Naive thymus-derived CD4-positive, alpha-beta T cell (primary cell): ENCODE measurements at regions not wholly inside any gene's neighbourhood (a gene's known extent, or its start where the extent isn't known, plus 50 kb on each side); places are given as distances from the start of the nearest gene placed in this dataset.

ENCODE experiments used
- ATAC-seq: fragments of 150-1000 bp; cut with Tn5 transposase; 2 replicates; pipeline ENCODE4 v1.10.0; 2021; ENCODE audit warnings: mild to moderate bottlenecking, moderate library complexity
- CTCF ChIA-PET: fragments of 350-600 bp; sonication (Branson Sonifier 250); formaldehyde crosslinking; loops from one replicate; lab custom pipeline; 2021; ENCODE audit warnings: antibody characterized with exemption; lab: Charles Lee
- POLR2A ChIA-PET: fragments of 350-600 bp; sonication (Branson Sonifier 250); formaldehyde crosslinking; loops from one replicate; lab custom pipeline; 2021; ENCODE audit warnings: antibody characterized with exemption, inconsistent platforms; lab: Charles Lee
- DNase-seq, 9 donors: peaks; one replicate each; pipeline versions ENCODE4 v3.0.0 to v3.0.0-alpha.2; 2020 to 2022; ENCODE audit warnings: mixed read lengths in 1 of 9
- H3K27ac ChIP-seq: one replicate; pipeline ENCODE4 v1.7.0; 2013; ENCODE audit warnings: mild to moderate bottlenecking, low read depth, low read length, moderate library complexity
- H3K27me3 ChIP-seq, 2 donors: one replicate each; pipeline ENCODE4 v1.7.0; 2013; ENCODE audit warnings: low read length in 2 of 2, mild to moderate bottlenecking in 2 of 2, moderate library complexity in 2 of 2; ENCODE audit not compliant: control insufficient read depth in 2 of 2, insufficient read depth in 2 of 2
- H3K36me3 ChIP-seq, 3 experiments: 1 replicate in 2 of 3; 2 replicates in 1 of 3; pipeline ENCODE4 v1.7.0; 2013; ENCODE audit warnings: low read length in 3 of 3, mild to moderate bottlenecking in 3 of 3, moderate library complexity in 1 of 3; ENCODE audit not compliant: insufficient read depth in 3 of 3, control insufficient read depth in 2 of 3
- H3K4me1 ChIP-seq, 2 donors: one replicate each; pipeline ENCODE4 v1.7.0; 2013; ENCODE audit warnings: low read length in 2 of 2, mild to moderate bottlenecking in 2 of 2, moderate library complexity in 1 of 2; ENCODE audit not compliant: control insufficient read depth in 2 of 2, insufficient read depth in 2 of 2
- H3K4me3 ChIP-seq: 2 replicates; pipeline ENCODE4 v1.7.0; 2013; ENCODE audit warnings: mild to moderate bottlenecking, low read length
- H3K9me3 ChIP-seq, 3 experiments: 1 replicate in 2 of 3; 2 replicates in 1 of 3; pipeline ENCODE4 v1.7.0; 2013; ENCODE audit warnings: low read length in 3 of 3; ENCODE audit not compliant: control insufficient read depth in 2 of 3
- H3K27ac Mint-ChIP-seq, 9 donors: one replicate each; pipeline ENCODE4 v1.8.0; 2020 to 2022; ENCODE audit warnings: mixed read lengths in 9 of 9, mild to moderate bottlenecking in 8 of 9, moderate library complexity in 5 of 9, inconsistent platforms in 2 of 9
- H3K27me3 Mint-ChIP-seq, 5 donors: one replicate each; pipeline ENCODE4 v1.8.0; 2021 to 2022; ENCODE audit warnings: mixed read lengths in 5 of 5, mild to moderate bottlenecking in 1 of 5
- H3K36me3 Mint-ChIP-seq, 5 donors: one replicate each; pipeline ENCODE4 v1.8.0; 2020 to 2022; ENCODE audit warnings: mixed read lengths in 5 of 5, mild to moderate bottlenecking in 3 of 5, inconsistent platforms in 1 of 5
- H3K4me1 Mint-ChIP-seq, 7 donors: one replicate each; pipeline ENCODE4 v1.8.0; 2020 to 2022; ENCODE audit warnings: mixed read lengths in 7 of 7, mild to moderate bottlenecking in 3 of 7, inconsistent platforms in 1 of 7
- H3K4me3 Mint-ChIP-seq, 10 donors: one replicate each; pipeline ENCODE4 v1.8.0; 2020 to 2022; ENCODE audit warnings: mild to moderate bottlenecking in 10 of 10, mixed read lengths in 10 of 10, moderate library complexity in 6 of 10, inconsistent platforms in 2 of 10
- H3K9me3 Mint-ChIP-seq, 11 donors: one replicate each; pipeline ENCODE4 v1.8.0; 2020 to 2022; ENCODE audit warnings: mixed read lengths in 11 of 11, mild to moderate bottlenecking in 4 of 11, inconsistent platforms in 1 of 11, moderate library complexity in 1 of 11
- intact Hi-C, 2 donors: fragments of 100-400 bp; cut with micrococcal nuclease; formaldehyde crosslinking; loops; one replicate each; pipeline ENCODE4 v1.15.1; 2023

- DNase-seq (no peak), ATAC-seq (no peak)
- Histone ChIP-seq H3K27ac (no peak overlapping the region), H3K4me3 (no peak overlapping the region), H3K4me1 (peaks cover 24 to 32% of the 10 kb centered on the region in 2 donors), H3K27me3 (no peaks in the 10 kb centered on the region), H3K36me3 (no peaks in the 10 kb centered on the region), H3K9me3 (no peaks in the 10 kb centered on the region)
- peaks cover 25 to 57% (median 51%) of the 10 kb centered on the region in 7 donors for H3K4me1 Mint-ChIP-seq
- intact Hi-C loops, result no loop called here
- POLR2A ChIA-PET, result interaction anchor here (0.6 to 1.1 kb wide), 4 partner anchors 14 to 159 kb away, joined by 3 to 5 read pairs (median 3); no protein-coding TSS in a partner anchor
- peak overlapping the region in 2 of 9 donors; percentile 29 to 49 for H3K27ac Mint-ChIP-seq
- H3K4me3 Mint-ChIP-seq, result no peak overlapping the region
- H3K36me3 Mint-ChIP-seq, result peaks cover 0 to 23% (median 0%) of the 10 kb centered on the region in 5 donors
- H3K27me3 Mint-ChIP-seq, result peaks cover 0 to 62% (median 0%) of the 10 kb centered on the region in 5 donors
- CTCF ChIA-PET, result no interaction called here
- H3K9me3 Mint-ChIP-seq, result peaks cover 0 to 5% (median 0%) of the 10 kb centered on the region in 11 donors
Observed at GRCh38 chr4:38503689-38504395, 160.2 kb upstream of the KLF3 start.

GRCh38 chr4:38504396-38504715 is 159.6 kb upstream of the KLF3 start:
- no peak overlapping the region for H3K4me3 ChIP-seq
- no peak overlapping the region for H3K27ac ChIP-seq
- H3K4me1 ChIP-seq, result peaks cover 29 to 38% of the 10 kb centered on the region in 2 donors
- ChIA-PET POLR2A (interaction anchor here (0.6 to 1.1 kb wide), 2 partner anchors 156 to 158 kb away, joined by 3 to 5 read pairs; no protein-coding TSS in a partner anchor), CTCF (no interaction called here)
- no peaks in the 10 kb centered on the region for H3K9me3 ChIP-seq
- no peaks in the 10 kb centered on the region for H3K36me3 ChIP-seq
- H3K36me3 Mint-ChIP-seq, result peaks cover 0 to 26% (median 0%) of the 10 kb centered on the region in 5 donors
- no peaks in the 10 kb centered on the region for H3K27me3 ChIP-seq
- H3K4me1 Mint-ChIP-seq, result peaks cover 29 to 62% (median 57%) of the 10 kb centered on the region in 7 donors
- ATAC-seq (no peak), DNase-seq (no peak)
- H3K9me3 Mint-ChIP-seq, result peaks cover 0 to 5% (median 0%) of the 10 kb centered on the region in 11 donors
- H3K27me3 Mint-ChIP-seq, result peaks cover 0 to 58% (median 0%) of the 10 kb centered on the region in 5 donors
- intact Hi-C loops, result no loop called here
- H3K27ac Mint-ChIP-seq, result no peak overlapping the region
- H3K4me3 Mint-ChIP-seq, result no peak overlapping the region

GRCh38 chr4:38509551-38509950 is 154.4 kb upstream of the KLF3 start:
- Mint-ChIP-seq H3K36me3 (peaks cover 15 to 63% (median 31%) of the 10 kb centered on the region in 5 donors), H3K9me3 (peaks cover 0 to 7% (median 0%) of the 10 kb centered on the region in 11 donors), H3K27ac (peak overlapping the region; percentile 71 to 97 (median 89)), H3K4me3 (peak overlapping the region; percentile 70 to 94 (median 89)), H3K4me1 (peaks cover 40 to 94% (median 90%) of the 10 kb centered on the region in 7 donors), H3K27me3 (peaks cover 0 to 51% (median 0%) of the 10 kb centered on the region in 5 donors)
- no peaks in the 10 kb centered on the region for H3K9me3 ChIP-seq
- CTCF ChIA-PET, result interaction anchor here (0.9 to 3.0 kb wide), 5 partner anchors 9 to 189 kb away, joined by 3 to 15 read pairs (median 4); no protein-coding TSS in a partner anchor
- no peaks in the 10 kb centered on the region for H3K36me3 ChIP-seq
- peak overlapping the region; percentile 74 for H3K27ac ChIP-seq
- DNase-seq, result peak in 8 of 9 donors; percentile 30 to 83 (median 76)
- peaks cover 60 to 64% of the 10 kb centered on the region in 2 donors for H3K4me1 ChIP-seq
- ATAC-seq, result peak; percentile 94
- no peaks in the 10 kb centered on the region for H3K27me3 ChIP-seq
- intact Hi-C loops, result loop anchor here (1.0 to 5.0 kb wide), 13 partner anchors 15 to 377 kb away; no protein-coding TSS in a partner anchor
- H3K4me3 ChIP-seq, result peak overlapping the region; percentile 61
- POLR2A ChIA-PET, result interaction anchor here (0.5 to 5.4 kb wide), 23 partner anchors 9 to 190 kb away, joined by 3 to 44 read pairs (median 4); no protein-coding TSS in a partner anchor

GRCh38 chr4:38510201-38510600 is 153.8 kb upstream of the KLF3 start:
- Mint-ChIP-seq H3K9me3 (peaks cover 0 to 7% (median 0%) of the 10 kb centered on the region in 11 donors), H3K27ac (peak overlapping the region; percentile 71 to 97 (median 89)), H3K27me3 (peaks cover 0 to 48% (median 0%) of the 10 kb centered on the region in 5 donors), H3K4me3 (peak overlapping the region; percentile 70 to 94 (median 89)), H3K36me3 (peaks cover 15 to 63% (median 35%) of the 10 kb centered on the region in 5 donors), H3K4me1 (peaks cover 42 to 97% (median 92%) of the 10 kb centered on the region in 7 donors)
- peak; percentile 36 for ATAC-seq
- Histone ChIP-seq H3K9me3 (no peaks in the 10 kb centered on the region), H3K4me1 (peaks cover 67 to 69% of the 10 kb centered on the region in 2 donors), H3K27me3 (no peaks in the 10 kb centered on the region), H3K36me3 (no peaks in the 10 kb centered on the region), H3K4me3 (peak overlapping the region; percentile 61), H3K27ac (peak overlapping the region; percentile 74)
- intact Hi-C loops, result loop anchor here in 1 of 2 donors (5.0 kb wide), 1 partner anchor 42 kb away; no protein-coding TSS in a partner anchor
- ChIA-PET POLR2A (interaction anchor here (0.6 to 5.4 kb wide), 20 partner anchors 8 to 190 kb away, joined by 3 to 44 read pairs (median 4); no protein-coding TSS in a partner anchor), CTCF (interaction anchor here (0.9 to 3.0 kb wide), 4 partner anchors 9 to 190 kb away, joined by 3 to 15 read pairs (median 5); no protein-coding TSS in a partner anchor)
- DNase-seq, result no peak

- Mint-ChIP-seq H3K9me3 (peaks cover 0 to 2% (median 0%) of the 10 kb centered on the region in 11 donors), H3K27me3 (peaks cover 0 to 47% (median 0%) of the 10 kb centered on the region in 5 donors), H3K36me3 (peaks cover 15 to 57% (median 43%) of the 10 kb centered on the region in 5 donors), H3K27ac (peak overlapping the region; percentile 39 to 97 (median 89)), H3K4me1 (peaks cover 48 to 98% (median 92%) of the 10 kb centered on the region in 7 donors), H3K4me3 (peak overlapping the region; percentile 60 to 94 (median 89))
- intact Hi-C loops, result loop anchor here in 1 of 2 donors (5.0 kb wide), 1 partner anchor 41 kb away; no protein-coding TSS in a partner anchor
- Histone ChIP-seq H3K27ac (peak overlapping the region; percentile 74), H3K9me3 (no peaks in the 10 kb centered on the region), H3K36me3 (no peaks in the 10 kb centered on the region), H3K4me1 (peaks cover 67 to 76% of the 10 kb centered on the region in 2 donors), H3K27me3 (no peaks in the 10 kb centered on the region), H3K4me3 (peak overlapping the region; percentile 61)
- ATAC-seq (no peak), DNase-seq (no peak)
- ChIA-PET CTCF (interaction anchor here (1.1 to 3.0 kb wide), 2 partner anchors 191 to 332 kb away, joined by 3 to 15 read pairs; no protein-coding TSS in a partner anchor), POLR2A (interaction anchor here (0.6 to 5.4 kb wide), 7 partner anchors 10 to 201 kb away, joined by 3 to 44 read pairs (median 4); no protein-coding TSS in a partner anchor)
Observed at GRCh38 chr4:38511702-38512101, 152.3 kb upstream of the KLF3 start.

- Histone ChIP-seq H3K4me1 (peaks cover 60 to 67% of the 10 kb centered on the region in 2 donors), H3K36me3 (peaks cover 0 to 3% (median 0%) of the 10 kb centered on the region in 3 experiments), H3K27ac (peak overlapping the region; percentile 46), H3K9me3 (no peaks in the 10 kb centered on the region), H3K27me3 (no peaks in the 10 kb centered on the region), H3K4me3 (peak overlapping the region; percentile 19)
- DNase-seq (no peak), ATAC-seq (no peak)
- H3K9me3 Mint-ChIP-seq, result peaks cover 0 to 2% (median 0%) of the 10 kb centered on the region in 11 donors
- H3K27me3 Mint-ChIP-seq, result peaks cover 0 to 39% (median 0%) of the 10 kb centered on the region in 5 donors
- H3K4me1 Mint-ChIP-seq, result peaks cover 42 to 98% (median 90%) of the 10 kb centered on the region in 7 donors
- peaks cover 15 to 53% (median 46%) of the 10 kb centered on the region in 5 donors for H3K36me3 Mint-ChIP-seq
- H3K27ac Mint-ChIP-seq, result peak overlapping the region in 8 of 9 donors; percentile 18 to 95 (median 92)
- CTCF ChIA-PET, result interaction anchor here (2.5 kb wide), 1 partner anchor 162 kb away, joined by 10 read pairs; no protein-coding TSS in a partner anchor
- H3K4me3 Mint-ChIP-seq, result peak overlapping the region; percentile 39 to 94 (median 88)
- intact Hi-C loops, result loop anchor here in 1 of 2 donors (5.0 kb wide), 1 partner anchor 39 kb away; no protein-coding TSS in a partner anchor
- POLR2A ChIA-PET, result interaction anchor here (0.5 to 5.4 kb wide), 6 partner anchors 113 to 183 kb away, joined by 3 to 44 read pairs (median 4); no protein-coding TSS in a partner anchor
Observed at GRCh38 chr4:38512840-38513239, 151.2 kb upstream of the KLF3 start.
